ENCODE measurements at regions not wholly inside any gene's neighbourhood (a gene's known extent, or its start where the extent isn't known, plus 50 kb on each side); places are given as distances from the start of the nearest gene placed in this dataset.

- H3K9me3 Mint-ChIP-seq (ENCODE audit: insufficient read depth) = peaks cover 2% of the 10 kb centered on the region
- CTCF ChIA-PET = no interaction called here
These were observed 320.0 kb downstream of the BRINP2 start for GRCh38 chr1:177490786-177491185.

GRCh38 chr1:177490036-177490639 is 319.4 kb downstream of the BRINP2 start:
- H2AFZ ChIP-seq (ENCODE audit: insufficient read depth, low read depth, low read length, poor library complexity, severe bottlenecking) = no peak overlapping the region
- Mint-ChIP-seq H3K4me1 (no peaks in the 10 kb centered on the region), H3K27me3 (peaks cover 3% of the 10 kb centered on the region), H3K4me3 (no peak overlapping the region), H3K9me3 (ENCODE audit: insufficient read depth) (peaks cover 2% of the 10 kb centered on the region), H3K27ac (no peak overlapping the region)
- H3K27me3 ChIP-seq (replicated peaks in 1 of 4; ENCODE audit: control extremely low read depth in 1 of 4, control insufficient read depth in 3 of 4, insufficient read depth in 4 of 4, low read length in 3 of 4) = no peaks in the 10 kb centered on the region
- TF ChIP-seq CTCF (IDR thresholded peaks at IDR 0.05) = no peak
- no peak for TF ChIP-seq EZH2 (IDR thresholded peaks at IDR 0.05; ENCODE audit: borderline replicate concordance, insufficient read depth, low read depth, low read length, poor library complexity, severe bottlenecking)
- no peak overlapping the region for H3K4me3 ChIP-seq (ENCODE audit: control extremely low read depth in 1 of 5, extremely low read depth in 1 of 5, insufficient read depth in 1 of 5, low read depth in 2 of 5, low read length in 4 of 5)
- WGBS (ENCODE audit: insufficient coverage) = 65% methylated on average over 1 of the region's 6 CpGs
- DNase-seq (no peak), ATAC-seq (ENCODE audit: low read depth) (no peak)
- no peaks in the 10 kb centered on the region for H3K36me3 ChIP-seq (replicated peaks in 1 of 2; ENCODE audit: control extremely low read depth in 1 of 2, control insufficient read depth in 1 of 2, extremely low read depth in 1 of 2, insufficient read depth in 2 of 2, low read length in 1 of 2)
- CTCF ChIA-PET = no interaction called here
- no peaks in the 10 kb centered on the region for H3K79me2 ChIP-seq (ENCODE audit: control insufficient read depth, insufficient read depth, low read length)
- H3K4me2 ChIP-seq (replicated peaks; ENCODE audit: low read depth, low read length, poor library complexity, severe bottlenecking) = no peak overlapping the region
- H4K20me1 ChIP-seq (ENCODE audit: control insufficient read depth, insufficient read depth, low read length, poor library complexity, severe bottlenecking) = no peaks in the 10 kb centered on the region
- H3K9ac ChIP-seq (ENCODE audit: low read length) = no peak overlapping the region
- H3K27ac ChIP-seq (ENCODE audit: low read length in 2 of 2) = no peak overlapping the region
- no peaks in the 10 kb centered on the region for H3K9me3 ChIP-seq (ENCODE audit: control extremely low read depth in 1 of 3, control insufficient read depth in 2 of 3, insufficient read depth in 1 of 3, low read length in 2 of 3)
- intact Hi-C loops (cut with micrococcal nuclease) = no loop called here
- POLR2A ChIA-PET = no interaction called here
- H3K4me1 ChIP-seq (ENCODE audit: control insufficient read depth in 2 of 2, insufficient read depth in 2 of 2, low read length in 2 of 2) = no peaks in the 10 kb centered on the region

More at GRCh38 chr1:177490786-177491185, 320.0 kb downstream of the BRINP2 start:
- Mint-ChIP-seq H3K4me3 (no peak overlapping the region), H3K4me1 (no peaks in the 10 kb centered on the region), H3K27ac (no peak overlapping the region), H3K27me3 (peaks cover 3% of the 10 kb centered on the region)
- Histone ChIP-seq H3K9ac (ENCODE audit: low read length) (no peak overlapping the region), H3K27ac (ENCODE audit: low read length in 2 of 2) (no peak overlapping the region), H3K79me2 (ENCODE audit: control insufficient read depth, insufficient read depth, low read length) (no peaks in the 10 kb centered on the region), H2AFZ (ENCODE audit: insufficient read depth, low read depth, low read length, poor library complexity, severe bottlenecking) (no peak overlapping the region), H3K9me3 (ENCODE audit: control extremely low read depth in 1 of 3, control insufficient read depth in 2 of 3, insufficient read depth in 1 of 3, low read length in 2 of 3) (peaks cover 0 to 4% (median 0%) of the 10 kb centered on the region in 3 donors), H3K36me3 (replicated peaks in 1 of 2; ENCODE audit: control extremely low read depth in 1 of 2, control insufficient read depth in 1 of 2, extremely low read depth in 1 of 2, insufficient read depth in 2 of 2, low read length in 1 of 2) (no peaks in the 10 kb centered on the region), H3K27me3 (replicated peaks in 1 of 4; ENCODE audit: control extremely low read depth in 1 of 4, control insufficient read depth in 3 of 4, insufficient read depth in 4 of 4, low read length in 3 of 4) (no peaks in the 10 kb centered on the region), H3K4me1 (ENCODE audit: control insufficient read depth in 2 of 2, insufficient read depth in 2 of 2, low read length in 2 of 2) (no peaks in the 10 kb centered on the region), H3K4me2 (replicated peaks; ENCODE audit: low read depth, low read length, poor library complexity, severe bottlenecking) (no peak overlapping the region), H3K4me3 (ENCODE audit: control extremely low read depth in 1 of 5, extremely low read depth in 1 of 5, insufficient read depth in 1 of 5, low read depth in 2 of 5, low read length in 4 of 5) (no peak overlapping the region), H4K20me1 (ENCODE audit: control insufficient read depth, insufficient read depth, low read length, poor library complexity, severe bottlenecking) (no peaks in the 10 kb centered on the region)
- no CpG with 5 or more reads among the region's 2 CpGs for WGBS (ENCODE audit: insufficient coverage)
- no peak for ATAC-seq (ENCODE audit: low read depth)
- POLR2A ChIA-PET = no interaction called here
- TF ChIP-seq CTCF (IDR thresholded peaks at IDR 0.05) (no peak), EZH2 (IDR thresholded peaks at IDR 0.05; ENCODE audit: borderline replicate concordance, insufficient read depth, low read depth, low read length, poor library complexity, severe bottlenecking) (no peak)
- DNase-seq = no peak
- intact Hi-C loops (cut with micrococcal nuclease) = no loop called here

Measured in B cell (primary cell).